Fibroblast of villous mesenchyme (primary cell): ENCODE measurements at regions not wholly inside any gene's neighbourhood (a gene's known extent, or its start where the extent isn't known, plus 50 kb on each side); places are given as distances from the start of the nearest gene placed in this dataset.
"Not testable (repeated sequence)": the region's sequence is repeated elsewhere in the genome, so short reads cannot be mapped to it uniquely, and the experiment has no call there.

Source experiments
- DNase-seq: peaks from one replicate; pipeline ENCODE4 v3.0.0-alpha.2; 2010; ENCODE audit warnings: low read depth
- H3K4me3 ChIP-seq: 2 replicates; pipeline ENCODE4 v1.5.1; 2011; ENCODE audit warnings: low read depth, mild to moderate bottlenecking, low read length
- CTCF ChIP-seq: IDR thresholded peaks from 2 replicates; pipeline ENCODE4 v1.5.1; 2012; ENCODE audit warnings: low read depth, mild to moderate bottlenecking, low read length; ENCODE audit not compliant: insufficient read depth

GRCh38 chr12:89157413-89157812 is 194.9 kb downstream of the DUSP6 start:
- no peak overlapping the region for H3K4me3 ChIP-seq
- no peak for DNase-seq
- no peak for TF ChIP-seq CTCF

DNA sequence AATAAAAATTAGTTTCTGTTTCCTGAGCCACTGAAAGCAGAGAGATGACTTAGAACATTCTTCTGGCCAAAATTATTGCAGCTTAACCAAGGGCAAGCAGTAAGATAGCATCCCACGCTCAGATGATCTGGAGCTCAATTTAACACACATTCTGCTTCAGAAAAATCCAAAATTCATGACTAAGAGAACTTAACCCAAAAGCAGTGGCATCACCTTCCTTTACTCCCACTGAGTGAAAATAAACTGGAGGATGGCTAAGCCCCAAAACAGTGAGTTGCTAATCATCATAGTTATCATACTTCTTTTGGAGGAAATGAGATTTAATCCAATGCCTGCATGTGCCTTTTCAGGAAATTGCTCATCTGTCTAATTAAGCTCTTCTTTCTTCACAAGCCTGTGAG is 195.4 kb downstream of the DUSP6 start:
- DNase-seq: peak; percentile 54
- no peak for TF ChIP-seq CTCF
- H3K4me3 ChIP-seq: no peak overlapping the region

DNA sequence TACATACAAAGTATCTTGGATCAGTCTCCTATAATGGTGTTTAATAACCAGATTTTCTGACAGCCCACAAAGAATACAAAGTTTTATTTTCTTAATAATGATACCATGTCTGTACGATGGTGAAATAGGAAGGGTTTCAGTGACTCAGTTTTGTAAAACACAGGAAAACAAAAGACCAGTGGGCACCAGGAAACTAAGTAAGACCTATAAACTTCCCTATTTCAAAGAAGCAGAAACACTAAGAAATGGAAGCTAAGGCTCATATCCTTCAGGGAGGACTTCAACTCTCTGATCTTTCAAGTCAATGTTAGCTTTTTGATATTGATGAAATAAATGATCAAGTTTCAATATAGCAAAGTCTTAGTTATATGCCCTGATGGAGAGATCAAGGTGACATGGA is 196.0 kb downstream of the DUSP6 start:
- DNase-seq: no peak
- no peak overlapping the region for H3K4me3 ChIP-seq

GRCh38 chr12:89155826-89156225 is 196.5 kb downstream of the DUSP6 start:
- TF ChIP-seq CTCF: no peak
- no peak for DNase-seq

More for the DNA sequence above, 196.0 kb downstream of the DUSP6 start:
- no peak for TF ChIP-seq CTCF

DNA sequence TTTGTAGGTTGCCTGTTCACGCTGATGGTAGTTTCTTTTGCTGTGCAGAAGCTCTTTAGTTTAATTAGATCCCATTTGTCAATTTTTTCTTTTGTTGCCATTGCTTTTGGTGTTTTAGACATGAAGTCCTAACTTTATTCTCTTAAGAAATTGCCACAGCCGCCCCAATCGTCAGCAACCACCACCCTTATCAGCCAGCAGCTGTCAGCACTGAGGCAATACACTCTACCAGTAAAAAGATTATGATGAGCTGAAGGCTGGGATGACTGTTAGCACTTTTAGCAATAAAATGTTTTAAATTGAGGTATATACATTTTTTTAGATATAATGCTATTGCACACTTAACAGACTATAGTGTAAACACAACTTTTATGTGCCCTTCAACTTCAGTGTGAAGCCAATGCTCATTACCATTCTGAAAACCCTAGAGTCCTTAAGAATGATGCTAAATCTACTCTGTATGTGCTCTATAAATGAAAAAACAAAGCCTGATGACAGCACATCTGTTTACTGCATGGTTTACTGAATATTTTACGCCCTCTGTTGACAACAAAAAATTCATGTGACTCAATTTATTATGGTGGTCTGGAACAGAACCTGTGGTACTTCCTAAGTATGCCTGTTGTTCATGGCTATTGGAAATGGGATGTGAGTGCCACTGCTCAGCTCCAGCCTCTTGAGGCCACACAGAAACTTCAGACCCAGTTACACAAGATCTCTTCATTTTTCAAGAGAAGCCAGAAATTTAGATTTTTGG is 197.4 kb downstream of the DUSP6 start:
- no peak for TF ChIP-seq CTCF
- DNase-seq: peak; percentile 77
- H3K4me3 ChIP-seq: no peak overlapping the region

More at GRCh38 chr12:89155826-89156225, 196.5 kb downstream of the DUSP6 start:
- H3K4me3 ChIP-seq: no peak overlapping the region

DNA sequence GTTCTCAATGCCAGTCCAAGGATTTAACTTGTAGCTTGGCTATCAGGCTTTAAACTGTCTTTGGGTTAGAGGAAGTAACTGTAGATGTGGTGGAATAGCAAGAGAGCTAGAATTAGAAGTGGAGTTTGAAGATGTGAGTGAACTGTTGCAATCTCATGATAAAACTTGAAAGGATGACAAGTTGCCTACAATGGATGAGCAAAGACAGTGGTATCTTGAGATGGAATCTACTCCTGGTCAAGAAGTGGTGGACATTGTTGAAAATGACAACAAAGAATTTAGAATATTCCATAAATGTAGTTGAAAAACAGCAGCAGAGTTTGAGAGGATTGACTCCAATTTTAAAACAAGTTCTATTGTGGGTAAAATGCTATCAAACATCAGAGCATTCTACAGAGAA is 199.0 kb downstream of the DUSP6 start:
- no peak overlapping the region for H3K4me3 ChIP-seq
- DNase-seq: no peak
- TF ChIP-seq CTCF: no peak

DNA sequence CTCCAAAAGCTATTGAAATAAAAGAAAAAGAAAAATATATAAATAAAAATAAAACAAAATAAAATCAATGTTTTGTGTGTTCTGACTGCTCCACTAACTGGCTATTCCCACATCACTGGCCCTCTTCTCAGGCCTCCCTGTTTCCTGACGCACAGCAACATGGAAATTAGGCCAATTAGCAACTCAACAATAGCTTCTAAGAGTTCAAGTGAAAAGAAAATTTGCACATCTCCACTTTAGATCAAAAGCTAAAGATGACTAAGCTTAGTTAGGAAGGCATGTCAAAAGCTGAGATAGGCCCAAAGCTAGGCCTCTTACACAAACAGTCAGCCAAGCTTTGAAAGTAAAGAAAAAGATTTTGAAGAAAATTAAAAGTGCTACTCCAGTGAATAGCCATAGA is 200.8 kb downstream of the DUSP6 start:
- DNase-seq: no peak
- no peak overlapping the region for H3K4me3 ChIP-seq
- TF ChIP-seq CTCF: no peak

DNA sequence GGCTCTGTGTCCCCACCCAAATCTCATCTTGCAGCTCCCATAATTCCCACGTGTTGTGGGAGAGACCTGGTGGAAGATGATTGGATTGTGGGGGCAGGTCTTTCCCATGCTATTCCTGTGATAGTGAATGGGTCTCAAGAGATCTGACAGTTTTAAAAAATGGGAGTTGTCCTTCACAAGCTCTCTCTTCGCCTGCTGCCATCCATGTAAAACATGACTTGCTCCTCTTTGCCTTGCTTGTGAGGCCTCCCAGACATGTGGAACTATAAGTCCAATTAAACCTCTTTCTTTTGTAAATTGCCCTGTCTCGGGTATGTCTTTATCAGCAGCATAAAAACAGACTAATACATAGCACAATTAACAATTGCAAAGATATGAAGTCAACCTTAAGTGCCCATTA is 201.5 kb downstream of the DUSP6 start:
- H3K4me3 ChIP-seq, DNase-seq: not testable (repeated sequence)
